MCF 10A (cell line): ENCODE measurements at regions not wholly inside any gene's neighbourhood (a gene's known extent, or its start where the extent isn't known, plus 50 kb on each side); places are given as distances from the start of the nearest gene placed in this dataset.
"Not testable (repeated sequence)": the region's sequence is repeated elsewhere in the genome, so short reads cannot be mapped to it uniquely, and the experiment has no call there.

Source experiments
- BruUV-seq: library from RNA; stranded (reverse); fragments of 400-500 nt; replicated peaks from 2 replicates; lab custom pipeline; 2021; lab: Mats Ljungman, UMichigan
- CTCF ChIA-PET: fragments of 300-600 bp; sonication (Branson Sonifier 250); formaldehyde crosslinking; extraction: SDS; loops from one replicate; lab custom pipeline; 2021; ENCODE audit warnings: antibody characterized with exemption, inconsistent platforms; lab: Yijun Ruan, JAX
- POLR2A ChIA-PET: fragments of 300-600, 350-650 bp; sonication (Branson Sonifier 250); formaldehyde crosslinking; extraction: SDS; loops from one replicate; lab custom pipeline; 2020; ENCODE audit warnings: antibody characterized with exemption, inconsistent platforms; lab: Yijun Ruan, JAX
- DNase-seq: peaks from one replicate; pipeline ENCODE4 v3.0.0-alpha.2; 2018; ENCODE audit not compliant: unreplicated experiment
- H3K27ac Mint-ChIP-seq: one replicate; pipeline ENCODE4 v1.8.0; 2022; ENCODE audit warnings: mild to moderate bottlenecking, low read depth, mixed read lengths; ENCODE audit not compliant: unreplicated experiment
- H3K27me3 Mint-ChIP-seq: one replicate; pipeline ENCODE4 v1.8.0; 2022; ENCODE audit warnings: mixed read lengths; ENCODE audit not compliant: insufficient read depth, unreplicated experiment
- H3K36me3 Mint-ChIP-seq: one replicate; pipeline ENCODE4 v1.8.0; 2022; ENCODE audit warnings: mild to moderate bottlenecking, moderate library complexity, mixed read lengths; ENCODE audit not compliant: insufficient read depth, unreplicated experiment
- H3K4me1 Mint-ChIP-seq: one replicate; pipeline ENCODE4 v1.8.0; 2022; ENCODE audit warnings: mixed read lengths; ENCODE audit not compliant: insufficient read depth, unreplicated experiment
- H3K4me3 Mint-ChIP-seq: one replicate; pipeline ENCODE4 v1.8.0; 2022; ENCODE audit warnings: mild to moderate bottlenecking, moderate library complexity, mixed read lengths; ENCODE audit not compliant: unreplicated experiment
- H3K9me3 Mint-ChIP-seq: one replicate; pipeline ENCODE4 v1.8.0; 2022; ENCODE audit warnings: mixed read lengths; ENCODE audit not compliant: unreplicated experiment
- CTCF ChIP-seq: fragments of 200-600 bp; IDR thresholded peaks from one replicate; pipeline ENCODE4 v1.8.0; 2022; ENCODE audit warnings: antibody characterized with exemption, mild to moderate bottlenecking; ENCODE audit not compliant: unreplicated experiment
- intact Hi-C: fragments of 100-400 bp; cut with micrococcal nuclease; formaldehyde crosslinking; loops from 2 replicates; pipeline ENCODE4 v1.14.1; 2022

- Mint-ChIP-seq H3K4me3 (no peak overlapping the region), H3K27me3 (no peaks in the 10 kb centered on the region), H3K36me3 (no peaks in the 10 kb centered on the region), H3K27ac (no peak overlapping the region), H3K4me1 (no peaks in the 10 kb centered on the region), H3K9me3 (peaks cover 8% of the 10 kb centered on the region)
- ChIA-PET CTCF (no interaction called here), POLR2A (no interaction called here)
- intact Hi-C loops = no loop called here
- no TSS peak for BruUV-seq
- DNase-seq = no peak
- TF ChIP-seq CTCF = no peak
These were observed 111.7 kb upstream of the PGR start for GRCh38 chr11:101241160-101241795.

GRCh38 chr11:101231207-101231834 is 101.7 kb upstream of the PGR start:
- BruUV-seq, H3K4me3 Mint-ChIP-seq, CTCF ChIA-PET, H3K4me1 Mint-ChIP-seq, H3K27ac Mint-ChIP-seq, H3K36me3 Mint-ChIP-seq, intact Hi-C loops, H3K27me3 Mint-ChIP-seq, DNase-seq, POLR2A ChIA-PET: not testable (repeated sequence)
- H3K9me3 Mint-ChIP-seq = peaks cover 25% of the 10 kb centered on the region

GRCh38 chr11:101226617-101227016 is 97.0 kb upstream of the PGR start:
- no peaks in the 10 kb centered on the region for H3K27me3 Mint-ChIP-seq

GRCh38 chr11:101224221-101224620 is 94.6 kb upstream of the PGR start:
- Mint-ChIP-seq H3K27me3 (no peaks in the 10 kb centered on the region), H3K4me3 (no peak overlapping the region), H3K27ac (no peak overlapping the region), H3K36me3 (no peaks in the 10 kb centered on the region), H3K4me1 (no peaks in the 10 kb centered on the region), H3K9me3 (peaks cover 40% of the 10 kb centered on the region)
- ChIA-PET POLR2A (no interaction called here), CTCF (no interaction called here)
- TF ChIP-seq CTCF = no peak
- intact Hi-C loops = no loop called here
- no TSS peak for BruUV-seq
- no peak for DNase-seq

More at GRCh38 chr11:101226617-101227016, 97.0 kb upstream of the PGR start:
- TF ChIP-seq CTCF = no peak
- no peak for DNase-seq
- Mint-ChIP-seq H3K4me3 (no peak overlapping the region), H3K9me3 (peaks cover 25% of the 10 kb centered on the region), H3K4me1 (no peaks in the 10 kb centered on the region), H3K27ac (no peak overlapping the region), H3K36me3 (no peaks in the 10 kb centered on the region)
- CTCF ChIA-PET = interaction anchor here (0.7 kb wide), 1 partner anchor 220 kb away, joined by 3 read pairs; no protein-coding TSS in a partner anchor
- POLR2A ChIA-PET = no interaction called here
- intact Hi-C loops = no loop called here
- no TSS peak for BruUV-seq

GRCh38 chr11:101218091-101218490 is 88.5 kb upstream of the PGR start:
- H3K4me1 Mint-ChIP-seq, intact Hi-C loops, H3K4me3 Mint-ChIP-seq, H3K36me3 Mint-ChIP-seq, DNase-seq, CTCF ChIA-PET, H3K27ac Mint-ChIP-seq, BruUV-seq, H3K27me3 Mint-ChIP-seq: not testable (repeated sequence)
- POLR2A ChIA-PET = interaction anchor here (0.6 kb wide), 1 partner anchor 224 kb away, joined by 3 read pairs; no protein-coding TSS in a partner anchor
- H3K9me3 Mint-ChIP-seq = peaks cover 28% of the 10 kb centered on the region

GRCh38 chr11:101216091-101216490 is 86.5 kb upstream of the PGR start:
- CTCF ChIA-PET = interaction anchor here (0.7 kb wide), 1 partner anchor 27 kb away, joined by 3 read pairs; no protein-coding TSS in a partner anchor
- H3K27me3 Mint-ChIP-seq, DNase-seq, intact Hi-C loops, H3K4me3 Mint-ChIP-seq, H3K36me3 Mint-ChIP-seq, H3K27ac Mint-ChIP-seq, BruUV-seq, POLR2A ChIA-PET, H3K4me1 Mint-ChIP-seq: not testable (repeated sequence)
- peaks cover 27% of the 10 kb centered on the region for H3K9me3 Mint-ChIP-seq
